K562 (cell line): ENCODE measurements at regions not wholly inside any gene's neighbourhood (a gene's known extent, or its start where the extent isn't known, plus 50 kb on each side); places are given as distances from the start of the nearest gene placed in this dataset.
A peak's percentile ranks its signal among the peaks of the same experiment; 100 is the strongest.

Experiments
- ATF7 ChIP-seq: fragments of 450-650 bp; IDR thresholded peaks from 2 replicates; pipeline ENCODE4 v1.7.1; 2014; ENCODE audit warnings: mild to moderate bottlenecking, moderate library complexity
- FOXJ3 ChIP-seq: sonication (generic); formaldehyde crosslinking; IDR thresholded peaks from 2 replicates; pipeline ENCODE4 v1.4.0; 2020; ENCODE audit warnings: mild to moderate bottlenecking, missing genetic modification reagents
- HDAC6 ChIP-seq: IDR thresholded peaks from 2 replicates; pipeline ENCODE4 v1.6.1; 2012; ENCODE audit warnings: low read depth, mild to moderate bottlenecking, control low read depth, inconsistent platforms, low read length, moderate library complexity
- HNRNPK ChIP-seq: fragments of 200-400 bp; formaldehyde crosslinking; IDR thresholded peaks from one replicate; pipeline ENCODE4 v1.6.1; 2018; ENCODE audit warnings: mild to moderate bottlenecking, low read depth, low read length; ENCODE audit not compliant: poor library complexity, severe bottlenecking
- HSF4 ChIP-seq: fragments of 250-450 bp; sonication (Bioruptor Pico); IDR thresholded peaks from 2 replicates; pipeline ENCODE4 v2.1.2; 2022; ENCODE audit warnings: mild to moderate bottlenecking, moderate library complexity, borderline replicate concordance
- IRF1 ChIP-seq: sonication (generic); formaldehyde crosslinking; IDR thresholded peaks from 2 replicates; pipeline ENCODE4 v1.8.0; 2022; ENCODE audit warnings: missing genetic modification reagents, mild to moderate bottlenecking, borderline replicate concordance
- NONO ChIP-seq, 2 experiments: fragments of 200-400 bp in 1 of 2; fragments of 450-650 bp in 1 of 2; formaldehyde crosslinking in 1 of 2; IDR thresholded peaks; 2 replicates each; pipeline ENCODE4 v1.6.1; 2017; ENCODE audit warnings: low read depth in 2 of 2, mild to moderate bottlenecking in 2 of 2, moderate library complexity in 2 of 2, low read length in 1 of 2
- POLR3G ChIP-seq: IDR thresholded peaks from 2 replicates; pipeline ENCODE4 v1.6.1; 2011; ENCODE audit not compliant: insufficient read length, insufficient replicate concordance; ENCODE audit errors: extremely low read depth
- PTTG1 ChIP-seq: fragments of 450-650 bp; IDR thresholded peaks from 2 replicates; pipeline ENCODE4 v1.6.1; 2016; ENCODE audit warnings: low read depth, mild to moderate bottlenecking, missing genetic modification characterization, missing compliant biosample characterization
- SAFB ChIP-seq: fragments of 200-400 bp; formaldehyde crosslinking; IDR thresholded peaks from 2 replicates; pipeline ENCODE4 v1.6.1; 2017; ENCODE audit warnings: low read depth, low read length, borderline replicate concordance
- SMAD1 ChIP-seq: fragments of 150-350 bp; IDR thresholded peaks from 2 replicates; pipeline ENCODE4 v1.6.1; 2014; ENCODE audit warnings: low read length, low read depth; ENCODE audit not compliant: partially characterized antibody
- SMARCC2 ChIP-seq: fragments of 450-650 bp; IDR thresholded peaks from 2 replicates; pipeline ENCODE4 v1.6.1; 2017; ENCODE audit warnings: antibody characterized with exemption, moderate library complexity, mild to moderate bottlenecking, low read depth
- SOX6 ChIP-seq: fragments of 450-650 bp; IDR thresholded peaks from 2 replicates; pipeline ENCODE4 v1.6.1; 2014; ENCODE audit warnings: mild to moderate bottlenecking
- THAP7 ChIP-seq: fragments of 250-450 bp; sonication (Bioruptor Pico); IDR thresholded peaks from 2 replicates; pipeline ENCODE4 v1.5.0; 2021
- THRAP3 ChIP-seq: fragments of 450-650 bp; IDR thresholded peaks from 2 replicates; pipeline ENCODE4 v1.6.1; 2016; ENCODE audit warnings: mild to moderate bottlenecking, inconsistent platforms, borderline replicate concordance
- ZBTB12 ChIP-seq: fragments of 250-450 bp; sonication (Bioruptor Pico); IDR thresholded peaks from 2 replicates; pipeline ENCODE4 v1.4.0; 2020
- ZBTB9 ChIP-seq: fragments of 450-650 bp; formaldehyde crosslinking; IDR thresholded peaks from 2 replicates; pipeline ENCODE4 v1.4.0; 2020; ENCODE audit warnings: mild to moderate bottlenecking, moderate library complexity
- ZNF764 ChIP-seq: fragments of 250-450 bp; sonication (Bioruptor Pico); IDR thresholded peaks from 2 replicates; pipeline ENCODE4 v1.4.0; 2020; ENCODE audit warnings: low read depth, mild to moderate bottlenecking, moderate library complexity
- TF ChIP-seq, protein P1 (sequence below): IDR thresholded peaks from 2 replicates; pipeline ENCODE4 v1.6.1; 2012; ENCODE audit warnings: low read depth, low read length, improper control_type of control experiment, borderline replicate concordance
- TF ChIP-seq, protein P2 (sequence below): sonication (generic); formaldehyde crosslinking; IDR thresholded peaks from 2 replicates; pipeline ENCODE4 v1.9.0; 2022; ENCODE audit warnings: mild to moderate bottlenecking, missing genetic modification reagents

DNA sequence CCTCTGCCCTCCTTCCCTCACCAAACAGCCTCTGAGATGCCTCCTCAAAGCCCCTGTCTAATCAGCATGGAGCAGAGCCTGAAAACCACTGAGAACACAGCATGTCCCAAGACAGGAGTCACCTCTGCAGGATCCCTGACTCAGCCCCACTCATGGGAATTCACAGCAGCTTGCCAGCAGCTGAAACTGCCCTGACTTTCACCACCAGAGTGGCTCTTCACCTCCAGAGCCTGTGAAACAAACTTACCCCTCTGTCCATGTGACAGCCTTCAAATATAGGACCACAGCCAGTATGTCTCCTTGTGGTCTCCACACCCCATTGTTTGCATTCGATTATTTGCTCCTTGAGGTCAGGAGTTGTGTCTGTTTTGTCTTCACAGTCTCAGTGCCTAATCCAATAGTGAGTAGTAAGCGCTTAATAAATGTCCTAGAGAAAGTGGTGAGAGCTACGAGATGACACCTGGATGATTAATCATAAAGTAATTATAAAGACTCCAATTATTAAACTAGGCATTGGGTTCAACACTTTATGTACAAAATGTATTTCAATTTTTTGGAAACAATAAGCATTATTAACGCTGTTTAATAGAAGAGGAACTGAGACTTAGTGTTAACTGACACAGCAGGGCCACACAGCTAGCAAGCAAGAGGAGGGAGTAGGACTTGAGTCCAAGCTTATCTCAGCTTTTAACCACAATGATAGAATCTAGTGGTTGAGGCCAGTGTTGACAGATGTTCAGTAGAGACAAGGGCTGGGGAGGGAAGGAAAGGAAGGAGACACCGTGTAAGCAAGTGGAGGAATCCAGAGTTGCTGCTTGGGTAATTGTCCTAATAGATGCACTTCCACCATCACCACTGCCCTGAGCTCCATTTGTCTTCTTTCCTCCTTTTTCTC is 358.7 kb upstream of the TNP1 start (continued):
- TF ChIP-seq NONO (IDR thresholded peaks at IDR 0.05; ENCODE audit: low read depth in 2 of 2, low read length in 1 of 2) (no peak), POLR3G (no peak), ZBTB12 (no peak), THAP7 (CRISPR knock-in tag) (no peak), FOXJ3 (CRISPR knock-in tag) (no peak), PTTG1 (tag) (no peak), IRF1 (no peak), SAFB (no peak), HNRNPK (no peak), ATF7 (no peak), HDAC6 (no peak), ZNF764 (CRISPR knock-in tag) (no peak), SMAD1 (no peak), THRAP3 (no peak), ZBTB9 (CRISPR knock-in tag) (no peak), SMARCC2 (no peak), HSF4 (CRISPR knock-in tag) (no peak), SOX6 (peak; percentile 80; the same call in 1 of the 2 replicates)
- TF ChIP-seq, protein P1, sequence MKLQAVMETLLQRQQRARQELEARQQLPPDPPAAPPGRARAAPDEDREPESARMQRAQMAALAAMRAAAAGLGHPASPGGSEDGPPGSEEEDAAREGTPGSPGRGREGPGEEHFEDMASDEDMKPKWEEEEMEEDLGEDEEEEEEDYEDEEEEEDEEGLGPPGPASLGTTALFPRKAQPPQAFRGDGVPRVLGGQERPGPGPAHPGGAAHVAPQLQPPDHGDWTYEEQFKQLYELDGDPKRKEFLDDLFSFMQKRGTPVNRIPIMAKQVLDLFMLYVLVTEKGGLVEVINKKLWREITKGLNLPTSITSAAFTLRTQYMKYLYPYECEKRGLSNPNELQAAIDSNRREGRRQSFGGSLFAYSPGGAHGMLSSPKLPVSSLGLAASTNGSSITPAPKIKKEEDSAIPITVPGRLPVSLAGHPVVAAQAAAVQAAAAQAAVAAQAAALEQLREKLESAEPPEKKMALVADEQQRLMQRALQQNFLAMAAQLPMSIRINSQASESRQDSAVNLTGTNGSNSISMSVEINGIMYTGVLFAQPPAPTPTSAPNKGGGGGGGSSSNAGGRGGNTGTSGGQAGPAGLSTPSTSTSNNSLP = no peak
- TF ChIP-seq, protein P2, sequence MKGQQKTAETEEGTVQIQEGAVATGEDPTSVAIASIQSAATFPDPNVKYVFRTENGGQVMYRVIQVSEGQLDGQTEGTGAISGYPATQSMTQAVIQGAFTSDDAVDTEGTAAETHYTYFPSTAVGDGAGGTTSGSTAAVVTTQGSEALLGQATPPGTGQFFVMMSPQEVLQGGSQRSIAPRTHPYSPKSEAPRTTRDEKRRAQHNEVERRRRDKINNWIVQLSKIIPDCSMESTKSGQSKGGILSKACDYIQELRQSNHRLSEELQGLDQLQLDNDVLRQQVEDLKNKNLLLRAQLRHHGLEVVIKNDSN (CRISPR knock-in tag) = no peak
